HEK293 (cell line): ENCODE measurements at regions not wholly inside any gene's neighbourhood (a gene's known extent, or its start where the extent isn't known, plus 50 kb on each side); places are given as distances from the start of the nearest gene placed in this dataset.

Experiments used
- CTCF ChIA-PET: fragments of 350-600 bp; formaldehyde crosslinking; extraction: SDS; loops from one replicate; lab custom pipeline; 2021; ENCODE audit warnings: antibody characterized with exemption; lab: Yijun Ruan, JAX
- POLR2A ChIA-PET: fragments of 300-600 bp; formaldehyde crosslinking; extraction: SDS; loops from one replicate; lab custom pipeline; 2020; ENCODE audit warnings: antibody characterized with exemption, inconsistent platforms; lab: Yijun Ruan, JAX
- H3K27ac ChIP-seq: fragments of 200-500 bp; sonication (Bioruptor generic); 2 replicates; pipeline ENCODE4 v1.5.1; 2014; ENCODE audit warnings: low read depth, low read length, control low read depth, inconsistent platforms; ENCODE audit errors: extremely low read depth
- H3K36me3 ChIP-seq, 2 experiments: fragments of 200-500 bp in 1 of 2; sonication (Bioruptor generic) in 1 of 2; 1 replicate in 1 of 2; 2 replicates in 1 of 2; pipeline ENCODE4 v1.5.1; 2014 to 2017; ENCODE audit warnings: inconsistent platforms in 2 of 2, low read length in 2 of 2; ENCODE audit not compliant: control insufficient read depth in 2 of 2, insufficient read depth in 1 of 2
- H3K4me1 ChIP-seq: fragments of 200-500 bp; sonication (Bioruptor generic); 2 replicates; pipeline ENCODE4 v1.5.1; 2014; ENCODE audit warnings: mild to moderate bottlenecking, low read length, inconsistent platforms; ENCODE audit not compliant: control insufficient read depth, insufficient read depth
- H3K4me3 ChIP-seq: 2 replicates; pipeline ENCODE4 v1.5.1; 2011; ENCODE audit warnings: low read depth, mild to moderate bottlenecking, control low read depth, low read length, moderate library complexity
- H3K9me3 ChIP-seq: fragments of 200-500 bp; sonication (Bioruptor generic); 2 replicates; pipeline ENCODE4 v1.5.1; 2014; ENCODE audit warnings: low read depth, low read length, inconsistent platforms; ENCODE audit not compliant: control insufficient read depth, insufficient read depth
- BCL11A ChIP-seq: fragments of 450-650 bp; formaldehyde crosslinking; IDR thresholded peaks from 2 replicates; pipeline ENCODE4 v1.5.1; 2016; ENCODE audit warnings: low read depth, missing biosample characterization, missing genetic modification characterization
- GLIS1 ChIP-seq: fragments of 450-650 bp; formaldehyde crosslinking; IDR thresholded peaks from 2 replicates; pipeline ENCODE4 v1.5.1; 2016; ENCODE audit warnings: missing biosample characterization, missing genetic modification characterization
- HOXC10 ChIP-seq: sonication (generic); formaldehyde crosslinking; IDR thresholded peaks from 2 replicates; pipeline ENCODE4 v1.8.1; 2023; ENCODE audit warnings: mild to moderate bottlenecking, missing genetic modification reagents
- IKZF3 ChIP-seq: fragments of 450-650 bp; IDR thresholded peaks from 2 replicates; pipeline ENCODE4 v1.5.0; 2018; ENCODE audit warnings: missing biosample characterization, mild to moderate bottlenecking, missing genetic modification characterization, moderate library complexity
- INSM2 ChIP-seq: fragments of 450-650 bp; formaldehyde crosslinking; IDR thresholded peaks from 2 replicates; pipeline ENCODE4 v1.5.1; 2016; ENCODE audit warnings: missing biosample characterization, missing genetic modification characterization
- KLF1 ChIP-seq: fragments of 450-650 bp; formaldehyde crosslinking; IDR thresholded peaks from 2 replicates; pipeline ENCODE4 v1.5.1; 2016; ENCODE audit warnings: missing biosample characterization, missing genetic modification characterization
- KLF8 ChIP-seq: fragments of 450-650 bp; formaldehyde crosslinking; IDR thresholded peaks from 2 replicates; pipeline ENCODE4 v1.5.1; 2016; ENCODE audit warnings: missing biosample characterization, missing genetic modification characterization
- MZF1 ChIP-seq: fragments of 450-650 bp; formaldehyde crosslinking; IDR thresholded peaks from 2 replicates; pipeline ENCODE4 v1.5.1; 2017; ENCODE audit warnings: missing biosample characterization, missing genetic modification characterization, borderline replicate concordance
- PBX3 ChIP-seq: sonication (generic); formaldehyde crosslinking; IDR thresholded peaks from 2 replicates; pipeline ENCODE4 v1.8.1; 2022; ENCODE audit warnings: mild to moderate bottlenecking, moderate library complexity, missing genetic modification reagents
- REST ChIP-seq: fragments of 450-650 bp; formaldehyde crosslinking; IDR thresholded peaks from 2 replicates; pipeline ENCODE4 v1.5.1; 2016; ENCODE audit warnings: missing biosample characterization, missing genetic modification characterization
- ZIC2 ChIP-seq: fragments of 450-650 bp; formaldehyde crosslinking; IDR thresholded peaks from 2 replicates; pipeline ENCODE4 v1.5.1; 2016; ENCODE audit warnings: missing biosample characterization, missing genetic modification characterization
- ZNF121 ChIP-seq: fragments of 450-650 bp; formaldehyde crosslinking; IDR thresholded peaks from 2 replicates; pipeline ENCODE4 v1.5.1; 2016; ENCODE audit warnings: missing biosample characterization, missing genetic modification characterization
- ZNF132 ChIP-seq: fragments of 450-650 bp; formaldehyde crosslinking; IDR thresholded peaks from 2 replicates; pipeline ENCODE4 v1.5.1; 2017; ENCODE audit warnings: missing biosample characterization, missing genetic modification characterization, borderline replicate concordance
- ZNF2 ChIP-seq: fragments of 450-650 bp; formaldehyde crosslinking; IDR thresholded peaks from 2 replicates; pipeline ENCODE4 v1.5.1; 2016; ENCODE audit warnings: missing biosample characterization, missing genetic modification characterization
- ZNF211 ChIP-seq: fragments of 450-650 bp; formaldehyde crosslinking; IDR thresholded peaks from 2 replicates; pipeline ENCODE4 v1.5.1; 2016; ENCODE audit warnings: low read depth, missing biosample characterization, missing genetic modification characterization
- ZNF513 ChIP-seq: fragments of 450-650 bp; IDR thresholded peaks from 2 replicates; pipeline ENCODE4 v1.5.1; 2018; ENCODE audit warnings: missing biosample characterization, missing genetic modification characterization
- ZNF555 ChIP-seq: fragments of 450-650 bp; formaldehyde crosslinking; conservative IDR thresholded peaks from 2 replicates; pipeline ENCODE4 v1.5.1; 2017; ENCODE audit warnings: missing biosample characterization, mild to moderate bottlenecking, missing genetic modification characterization, inconsistent platforms
- ZNF596 ChIP-seq: fragments of 450-650 bp; IDR thresholded peaks from 2 replicates; pipeline ENCODE4 v1.5.0; 2018; ENCODE audit warnings: missing biosample characterization, mild to moderate bottlenecking, missing genetic modification characterization, moderate library complexity
- ZNF660 ChIP-seq: fragments of 450-650 bp; IDR thresholded peaks from 2 replicates; pipeline ENCODE4 v1.5.1; 2018; ENCODE audit warnings: missing biosample characterization, mild to moderate bottlenecking, missing genetic modification characterization
- ZNF664 ChIP-seq: fragments of 450-650 bp; formaldehyde crosslinking; IDR thresholded peaks from 2 replicates; pipeline ENCODE4 v1.5.1; 2016; ENCODE audit warnings: missing biosample characterization, missing genetic modification characterization
- ZNF692 ChIP-seq: fragments of 450-650 bp; formaldehyde crosslinking; IDR thresholded peaks from 2 replicates; pipeline ENCODE4 v1.5.1; 2016; ENCODE audit warnings: missing biosample characterization, missing genetic modification characterization
- ZSCAN30 ChIP-seq: fragments of 450-650 bp; IDR thresholded peaks from 2 replicates; pipeline ENCODE4 v1.5.1; 2018; ENCODE audit warnings: missing biosample characterization, mild to moderate bottlenecking, missing genetic modification characterization, moderate library complexity

GRCh38 chr6:112923940-112924587 lies 576.9 kb downstream of the RFPL4B start (continued):
- TF ChIP-seq ZNF692 (tag by site-specific recombination) (no peak), KLF1 (tag by site-specific recombination) (no peak), ZNF132 (tag by site-specific recombination) (no peak), PBX3 (no peak), GLIS1 (no peak), ZIC2 (tag by site-specific recombination) (no peak), ZNF2 (tag by site-specific recombination) (no peak), ZSCAN30 (tag by site-specific recombination) (no peak), INSM2 (tag by site-specific recombination) (no peak), ZNF211 (tag by site-specific recombination) (no peak), ZNF596 (tag by site-specific recombination) (no peak), ZNF664 (tag by site-specific recombination) (no peak), ZNF121 (tag by site-specific recombination) (no peak)
- TF ChIP-seq, all 188 proteins: peak for 0

GRCh38 chr6:112925702-112926101 lies 578.6 kb downstream of the RFPL4B start:
- no peak for TF ChIP-seq REST
- no peak for TF ChIP-seq ZNF555 (tag by site-specific recombination)
- no peak for TF ChIP-seq IKZF3 (tag by site-specific recombination)
- no peak for TF ChIP-seq BCL11A (tag by site-specific recombination)
- no peak for TF ChIP-seq HOXC10 (CRISPR knock-in tag)
- TF ChIP-seq KLF8 (tag by site-specific recombination): no peak
- TF ChIP-seq MZF1 (tag by site-specific recombination): no peak
- no peak for TF ChIP-seq ZNF513 (tag by site-specific recombination)
- no peak for TF ChIP-seq ZNF660 (tag by site-specific recombination)
- H3K4me3 ChIP-seq: no peak overlapping the region
- no peaks in the 10 kb centered on the region for H3K36me3 ChIP-seq
- no peaks in the 10 kb centered on the region for H3K9me3 ChIP-seq
- H3K27ac ChIP-seq: no peak overlapping the region
- ChIA-PET POLR2A (no interaction called here), CTCF (no interaction called here)
- no peaks in the 10 kb centered on the region for H3K4me1 ChIP-seq
